KMS-11 (cell line): ENCODE measurements at regions not wholly inside any gene's neighbourhood (a gene's known extent, or its start where the extent isn't known, plus 50 kb on each side); places are given as distances from the start of the nearest gene placed in this dataset.

Experiments used
- H2AFZ ChIP-seq: fragments of 200-600 bp; sonication (generic); 2 replicates; pipeline ENCODE4 v1.6.1; 2016; ENCODE audit warnings: antibody characterized with exemption, mixed run types, low read depth
- H3K27ac ChIP-seq: fragments of 200-600 bp; sonication (generic); 2 replicates; pipeline ENCODE4 v1.6.1; 2016; ENCODE audit warnings: mild to moderate bottlenecking, mixed run types
- H3K27me3 ChIP-seq: fragments of 200-600 bp; sonication (generic); 2 replicates; pipeline ENCODE4 v1.6.1; 2017; ENCODE audit warnings: mild to moderate bottlenecking, low read depth, mixed run types, moderate library complexity; ENCODE audit not compliant: insufficient read depth
- H3K36me3 ChIP-seq: fragments of 200-600 bp; sonication (generic); 2 replicates; pipeline ENCODE4 v1.6.1; 2017; ENCODE audit warnings: mild to moderate bottlenecking, mixed run types; ENCODE audit not compliant: insufficient read depth
- H3K4me1 ChIP-seq: fragments of 200-600 bp; sonication (generic); 2 replicates; pipeline ENCODE4 v1.6.1; 2016; ENCODE audit warnings: mild to moderate bottlenecking, low read depth, mixed run types; ENCODE audit not compliant: poor library complexity, severe bottlenecking
- H3K4me2 ChIP-seq: fragments of 200-600 bp; sonication (generic); 2 replicates; pipeline ENCODE4 v1.7.0; 2016; ENCODE audit warnings: mild to moderate bottlenecking, mixed run types
- H3K4me3 ChIP-seq: fragments of 200-600 bp; sonication (generic); IDR thresholded peaks from 2 replicates; pipeline ENCODE4 v1.6.1; 2017; ENCODE audit warnings: low read depth, low read length, mixed read lengths; ENCODE audit not compliant: insufficient read depth
- H3K79me2 ChIP-seq: fragments of 200-600 bp; sonication (generic); 2 replicates; pipeline ENCODE4 v1.6.1; 2016; ENCODE audit warnings: low read depth, mixed run types; ENCODE audit not compliant: insufficient read depth
- H3K9ac ChIP-seq: fragments of 200-600 bp; sonication (generic); 2 replicates; pipeline ENCODE4 v1.6.1; 2016; ENCODE audit warnings: mild to moderate bottlenecking, mixed run types
- H4K20me1 ChIP-seq: fragments of 200-600 bp; sonication (generic); 2 replicates; pipeline ENCODE4 v1.6.1; 2016; ENCODE audit warnings: mild to moderate bottlenecking, mixed run types; ENCODE audit not compliant: insufficient read depth
- TF ChIP-seq, protein P1 (sequence below): fragments of 200-600 bp; sonication (generic); conservative IDR thresholded peaks from 2 replicates; pipeline ENCODE4 v1.6.1; 2017; ENCODE audit warnings: low read depth, mild to moderate bottlenecking, antibody characterized with exemption, low read length, moderate library complexity, mixed read lengths

GRCh38 chr18:24846138-24846537 lies 385.7 kb downstream of the HRH4 start:
- H3K27ac ChIP-seq, result no peak overlapping the region
- no peaks in the 10 kb centered on the region for H3K27me3 ChIP-seq
- H4K20me1 ChIP-seq, result no peaks in the 10 kb centered on the region
- no peaks in the 10 kb centered on the region for H3K4me1 ChIP-seq
- no peak overlapping the region for H3K9ac ChIP-seq
- H3K79me2 ChIP-seq, result no peaks in the 10 kb centered on the region
- H2AFZ ChIP-seq, result no peak overlapping the region
- H3K36me3 ChIP-seq, result no peaks in the 10 kb centered on the region
- H3K4me2 ChIP-seq, result no peak overlapping the region
- no peak overlapping the region for H3K4me3 ChIP-seq
- TF ChIP-seq, protein P1, sequence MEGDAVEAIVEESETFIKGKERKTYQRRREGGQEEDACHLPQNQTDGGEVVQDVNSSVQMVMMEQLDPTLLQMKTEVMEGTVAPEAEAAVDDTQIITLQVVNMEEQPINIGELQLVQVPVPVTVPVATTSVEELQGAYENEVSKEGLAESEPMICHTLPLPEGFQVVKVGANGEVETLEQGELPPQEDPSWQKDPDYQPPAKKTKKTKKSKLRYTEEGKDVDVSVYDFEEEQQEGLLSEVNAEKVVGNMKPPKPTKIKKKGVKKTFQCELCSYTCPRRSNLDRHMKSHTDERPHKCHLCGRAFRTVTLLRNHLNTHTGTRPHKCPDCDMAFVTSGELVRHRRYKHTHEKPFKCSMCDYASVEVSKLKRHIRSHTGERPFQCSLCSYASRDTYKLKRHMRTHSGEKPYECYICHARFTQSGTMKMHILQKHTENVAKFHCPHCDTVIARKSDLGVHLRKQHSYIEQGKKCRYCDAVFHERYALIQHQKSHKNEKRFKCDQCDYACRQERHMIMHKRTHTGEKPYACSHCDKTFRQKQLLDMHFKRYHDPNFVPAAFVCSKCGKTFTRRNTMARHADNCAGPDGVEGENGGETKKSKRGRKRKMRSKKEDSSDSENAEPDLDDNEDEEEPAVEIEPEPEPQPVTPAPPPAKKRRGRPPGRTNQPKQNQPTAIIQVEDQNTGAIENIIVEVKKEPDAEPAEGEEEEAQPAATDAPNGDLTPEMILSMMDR, result no peak

- Histone ChIP-seq H3K4me1 (no peaks in the 10 kb centered on the region), H2AFZ (no peak overlapping the region)
Observed at GRCh38 chr18:24850532-24850931, 390.1 kb downstream of the HRH4 start.

GRCh38 chr18:24853076-24853475 lies 392.6 kb downstream of the HRH4 start:
- no peak overlapping the region for H3K4me2 ChIP-seq
- no peak overlapping the region for H3K9ac ChIP-seq
- no peaks in the 10 kb centered on the region for H3K4me1 ChIP-seq
- no peaks in the 10 kb centered on the region for H3K27me3 ChIP-seq
- no peak overlapping the region for H3K27ac ChIP-seq
- H4K20me1 ChIP-seq, result no peaks in the 10 kb centered on the region
- TF ChIP-seq, protein P1, result no peak
- no peak overlapping the region for H2AFZ ChIP-seq
- no peaks in the 10 kb centered on the region for H3K79me2 ChIP-seq
- H3K4me3 ChIP-seq, result no peak overlapping the region
- H3K36me3 ChIP-seq, result no peaks in the 10 kb centered on the region

More at GRCh38 chr18:24850532-24850931, 390.1 kb downstream of the HRH4 start:
- TF ChIP-seq, protein P1, result no peak
- no peaks in the 10 kb centered on the region for H3K79me2 ChIP-seq
- no peak overlapping the region for H3K9ac ChIP-seq
- no peak overlapping the region for H3K27ac ChIP-seq
- H3K4me3 ChIP-seq, result no peak overlapping the region
- no peaks in the 10 kb centered on the region for H4K20me1 ChIP-seq
- H3K4me2 ChIP-seq, result no peak overlapping the region
- H3K36me3 ChIP-seq, result no peaks in the 10 kb centered on the region
- H3K27me3 ChIP-seq, result no peaks in the 10 kb centered on the region

DNA sequence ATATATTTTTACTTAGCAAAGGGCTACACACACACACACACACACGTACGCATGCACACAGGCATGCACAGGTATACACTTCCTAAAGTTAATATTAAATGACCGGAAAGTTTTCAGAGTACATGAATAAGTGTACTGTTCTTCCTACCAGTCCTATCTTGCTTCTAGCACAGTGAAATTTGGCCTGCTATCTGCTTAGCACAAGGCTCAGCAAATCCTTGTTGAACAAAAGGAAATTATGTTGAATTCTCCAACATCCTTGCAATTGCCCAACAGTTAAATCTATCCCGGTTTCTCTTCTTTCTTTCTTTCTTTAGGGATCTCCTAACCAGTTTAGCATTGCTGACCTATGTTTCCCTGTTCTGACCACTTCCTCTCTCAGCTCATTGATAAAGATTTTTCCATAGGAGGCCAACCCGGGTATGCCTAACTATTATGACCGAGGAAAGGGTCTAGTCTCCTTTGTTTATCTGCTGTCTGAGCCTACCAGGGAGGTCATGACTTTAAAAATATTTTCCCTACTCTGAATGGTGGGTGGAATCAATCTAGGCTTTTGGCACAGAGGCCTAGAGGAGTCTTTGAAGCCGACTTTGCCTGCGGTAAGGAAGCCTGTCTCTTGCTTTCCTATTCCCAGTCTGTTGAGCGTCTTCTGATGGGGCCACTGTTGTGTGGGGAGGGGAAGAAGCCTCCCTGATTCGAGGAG lies 400.7 kb downstream of the HRH4 start:
- no peak overlapping the region for H3K27ac ChIP-seq
- H3K4me1 ChIP-seq, result no peaks in the 10 kb centered on the region
- H3K27me3 ChIP-seq, result no peaks in the 10 kb centered on the region
- H3K36me3 ChIP-seq, result no peaks in the 10 kb centered on the region
- H3K4me3 ChIP-seq, result no peak overlapping the region
- H3K79me2 ChIP-seq, result no peaks in the 10 kb centered on the region
- H3K9ac ChIP-seq, result no peak overlapping the region
- H2AFZ ChIP-seq, result no peak overlapping the region
- no peak overlapping the region for H3K4me2 ChIP-seq
- no peaks in the 10 kb centered on the region for H4K20me1 ChIP-seq
- TF ChIP-seq, protein P1, result no peak
